CD4-positive, alpha-beta T cell treated with Interleukin-10 for 1 hour (primary cell): ENCODE measurements at regions not wholly inside any gene's neighbourhood (a gene's known extent, or its start where the extent isn't known, plus 50 kb on each side); places are given as distances from the start of the nearest gene placed in this dataset.
"Not testable (repeated sequence)": the region's sequence is repeated elsewhere in the genome, so short reads cannot be mapped to it uniquely, and the experiment has no call there.

Experiments
- DNase-seq: peaks from one replicate; pipeline ENCODE4 v3.0.0-alpha.2; 2020

DNA sequence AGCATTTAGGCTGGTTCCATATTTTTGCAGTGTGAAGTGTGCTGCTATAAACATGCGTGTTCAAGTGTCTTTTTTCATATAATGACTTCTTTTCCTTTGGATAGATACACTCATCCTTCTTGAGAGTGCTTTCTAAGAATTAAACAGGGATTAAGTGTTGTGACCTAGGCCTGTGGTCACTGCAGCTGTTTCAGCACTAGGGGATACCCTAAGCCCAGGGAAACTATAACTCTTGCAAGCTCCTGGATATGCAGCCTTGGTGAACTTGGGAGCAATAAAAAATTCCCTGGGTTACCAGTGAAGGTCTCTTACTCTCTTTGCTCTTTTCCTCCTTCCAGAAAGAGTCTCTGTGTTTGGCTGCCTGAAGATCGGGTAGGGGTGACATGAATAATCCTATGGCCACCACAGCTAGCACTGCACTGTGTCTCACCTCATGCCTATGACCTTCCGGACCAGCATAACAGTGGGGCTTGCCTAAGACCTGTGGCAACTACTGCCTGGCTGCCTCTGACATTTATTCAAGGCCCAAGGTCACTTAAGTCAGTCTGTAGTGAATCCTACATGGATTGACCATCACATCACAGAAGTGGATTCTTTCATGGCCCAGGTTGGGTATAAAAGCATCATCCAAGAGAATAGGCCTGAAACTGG lies 799.7 kb downstream of the DACH1 start:
- DNase-seq: no peak

DNA sequence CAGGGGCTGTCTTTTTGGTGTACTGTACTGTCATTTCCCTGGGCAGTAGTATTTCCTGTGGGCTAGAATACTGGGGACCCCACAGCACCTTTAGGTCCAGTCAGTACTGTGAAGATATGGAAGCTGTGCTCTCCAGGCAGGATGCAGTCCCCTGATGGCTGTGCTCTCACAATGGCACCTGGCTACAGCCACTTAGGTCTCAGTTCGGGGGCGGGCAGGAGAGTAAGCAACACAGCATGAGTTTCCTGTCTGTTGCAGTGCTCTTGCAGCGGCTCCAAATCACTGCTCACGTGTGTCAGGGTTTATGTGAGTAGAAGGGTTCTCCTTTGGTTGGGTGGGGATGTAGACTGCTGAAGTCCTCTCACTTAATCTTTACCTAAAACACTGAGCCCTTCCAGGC lies 810.4 kb downstream of the DACH1 start:
- DNase-seq: no peak

DNA sequence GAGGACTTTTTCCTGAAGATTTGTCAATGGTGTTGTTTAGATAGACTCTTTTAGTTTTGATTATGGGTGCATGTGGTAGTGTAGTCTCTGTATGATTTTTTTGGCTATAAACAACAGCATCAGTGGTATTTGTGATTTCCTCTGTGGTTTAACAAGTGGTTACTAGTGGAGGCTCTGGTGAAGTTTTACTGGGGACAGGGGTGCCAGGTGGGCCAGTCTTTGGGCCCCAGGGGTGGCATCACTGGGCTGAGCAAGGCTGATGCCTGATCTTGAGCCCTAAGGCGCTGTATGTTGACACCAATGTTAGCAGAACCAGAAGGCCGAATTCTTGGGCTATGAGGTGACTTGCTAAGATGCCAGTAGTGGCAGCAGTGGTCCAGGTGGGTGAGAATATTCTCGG lies 811.4 kb downstream of the DACH1 start:
- no peak for DNase-seq

DNA sequence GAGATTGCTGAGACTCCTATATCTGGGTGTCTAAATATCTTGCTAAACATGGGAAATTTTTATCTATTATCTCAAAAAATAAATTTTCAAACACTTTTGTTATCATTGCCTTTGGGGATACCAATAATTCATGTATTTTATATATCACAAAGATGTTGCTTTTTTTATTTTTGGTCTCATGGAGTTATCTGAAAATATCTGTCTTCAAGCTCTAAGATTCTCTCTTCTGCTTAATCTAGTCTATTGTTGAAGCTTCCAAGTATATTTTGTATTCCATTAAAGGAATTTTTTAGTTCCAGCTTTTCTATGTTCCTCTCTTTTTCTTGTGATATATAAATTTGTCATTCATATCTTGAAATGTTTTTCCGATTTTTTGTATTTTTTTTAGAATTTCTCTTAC lies 812.0 kb downstream of the DACH1 start:
- DNase-seq: no peak

DNA sequence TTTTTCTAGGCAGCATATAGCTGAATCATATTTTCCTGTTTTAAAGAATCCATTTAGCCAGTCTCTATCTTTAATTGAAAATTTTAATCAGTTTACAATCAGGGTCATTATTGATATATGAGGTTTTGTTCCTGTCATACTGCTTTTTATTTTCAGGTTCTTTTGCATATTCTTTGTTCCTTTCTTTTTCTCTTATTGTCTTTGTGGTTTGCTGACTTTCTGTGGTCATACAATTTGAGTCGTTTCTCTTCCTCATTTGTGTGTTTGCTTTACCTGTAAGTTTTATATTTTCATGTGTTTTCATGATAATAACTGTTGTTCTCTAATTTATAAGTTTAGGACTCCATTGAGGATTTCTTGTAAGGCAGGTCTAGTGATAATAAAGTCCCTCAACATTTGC lies 812.6 kb downstream of the DACH1 start:
- no peak for DNase-seq

DNA sequence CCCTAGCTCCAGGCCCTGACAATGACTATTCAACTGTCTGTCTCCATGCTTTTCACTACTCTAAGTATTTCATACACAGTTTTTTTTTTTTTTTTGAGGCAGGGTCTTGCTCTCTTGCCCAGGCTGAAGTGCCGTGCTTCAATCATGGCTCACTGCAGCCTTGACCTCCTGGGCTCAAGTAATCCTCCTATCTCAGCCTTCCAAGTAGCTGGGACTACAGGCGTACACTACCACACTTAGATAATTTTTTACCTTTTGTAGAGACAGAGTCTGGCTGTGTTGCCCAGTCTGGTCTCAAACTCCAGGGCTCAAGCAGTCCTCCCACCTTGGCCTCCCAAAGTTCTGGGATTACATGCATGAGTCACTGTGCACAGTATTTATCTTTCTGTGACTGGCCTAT lies 815.4 kb downstream of the DACH1 start:
- no peak for DNase-seq

DNA sequence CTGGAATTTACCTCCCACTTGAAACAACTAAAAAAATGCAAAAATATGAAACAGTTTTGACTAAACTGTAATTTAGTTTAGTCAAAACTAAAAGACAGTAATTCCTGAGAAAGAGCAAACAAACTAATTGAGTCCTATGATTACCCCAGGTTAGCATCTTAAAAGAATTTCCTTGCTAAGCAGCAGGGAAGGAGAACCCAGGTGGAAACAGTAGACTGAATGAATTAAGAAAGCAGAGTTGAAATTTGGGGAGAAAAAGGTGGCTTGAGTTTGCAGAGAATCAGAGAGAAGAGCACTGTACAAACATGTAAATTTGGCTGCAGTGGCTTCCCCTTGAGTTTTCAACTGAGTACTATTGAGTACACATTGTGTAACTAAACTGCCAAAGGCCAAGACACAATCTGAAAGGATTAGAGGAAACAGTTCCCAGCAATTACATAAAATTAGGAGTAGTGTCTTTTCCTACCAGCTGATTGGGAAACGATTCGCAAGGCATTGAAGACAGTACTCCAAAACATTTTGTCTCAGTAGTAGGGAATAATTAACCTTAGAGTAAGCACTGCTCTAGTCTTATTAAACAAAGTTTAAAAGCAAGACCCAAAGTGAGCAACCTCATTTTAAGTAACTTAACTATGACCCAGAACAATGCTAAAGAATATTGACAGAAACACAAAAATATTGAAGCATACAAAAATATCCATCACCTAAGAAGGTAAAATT lies 820.5 kb downstream of the DACH1 start:
- no peak for DNase-seq

DNA sequence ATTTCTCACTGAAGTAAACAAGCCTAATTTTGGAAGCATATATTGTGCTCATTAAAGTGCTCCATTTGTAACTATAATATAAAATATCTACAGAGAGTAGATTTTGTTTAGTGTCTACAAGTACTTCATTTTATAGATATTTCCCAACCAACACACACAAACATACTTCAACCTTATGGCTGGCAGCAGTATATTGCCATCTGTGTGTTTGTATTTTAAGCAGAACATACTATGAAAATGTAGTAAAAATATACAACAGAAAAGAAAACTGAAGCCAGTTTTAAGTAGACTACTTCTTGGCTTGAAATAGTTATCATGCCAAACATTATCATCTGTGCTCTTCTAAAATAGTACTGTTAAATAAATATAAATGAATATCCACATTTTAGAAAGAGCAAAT lies 821.9 kb downstream of the DACH1 start:
- DNase-seq: no peak

DNA sequence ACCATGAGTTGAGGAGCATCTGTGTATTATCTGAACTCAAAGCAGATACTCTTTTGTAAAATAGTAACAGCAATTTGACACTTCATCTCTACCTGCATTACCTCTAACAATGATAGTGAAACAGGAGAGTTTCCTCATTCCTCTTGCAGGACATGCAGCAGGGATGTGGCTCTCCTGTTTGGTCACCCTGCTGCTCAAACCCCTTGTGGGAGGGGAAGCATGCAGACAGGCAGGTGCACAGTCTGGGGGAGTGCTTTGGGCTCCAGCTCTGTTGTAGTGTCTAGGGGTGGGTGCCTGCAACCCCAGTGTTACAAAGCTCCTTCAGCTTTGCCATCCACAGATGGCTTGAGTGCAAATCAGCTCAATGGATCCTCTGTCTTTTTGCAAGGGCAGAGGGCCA lies 827.6 kb downstream of the DACH1 start:
- no peak for DNase-seq

DNA sequence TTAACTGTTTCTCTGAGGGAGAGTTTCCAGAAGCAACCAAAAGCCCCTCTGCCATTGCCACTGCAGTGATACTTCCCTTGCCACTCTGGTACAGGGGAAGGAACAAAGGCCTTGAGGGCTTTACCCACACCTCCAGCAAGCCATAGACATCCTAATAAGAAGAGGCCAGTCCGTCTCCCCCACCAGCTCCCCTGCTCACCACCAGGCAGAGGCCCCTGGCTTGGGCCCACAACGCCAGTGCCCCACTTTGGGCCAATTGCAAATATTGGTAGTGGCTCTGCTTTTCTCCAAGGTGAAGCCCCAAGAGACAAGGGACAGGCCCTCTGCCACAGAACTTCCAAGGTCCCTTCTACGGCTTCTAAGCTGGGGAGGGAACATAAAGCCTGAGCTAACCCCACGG lies 833.0 kb downstream of the DACH1 start:
- DNase-seq: no peak

DNA sequence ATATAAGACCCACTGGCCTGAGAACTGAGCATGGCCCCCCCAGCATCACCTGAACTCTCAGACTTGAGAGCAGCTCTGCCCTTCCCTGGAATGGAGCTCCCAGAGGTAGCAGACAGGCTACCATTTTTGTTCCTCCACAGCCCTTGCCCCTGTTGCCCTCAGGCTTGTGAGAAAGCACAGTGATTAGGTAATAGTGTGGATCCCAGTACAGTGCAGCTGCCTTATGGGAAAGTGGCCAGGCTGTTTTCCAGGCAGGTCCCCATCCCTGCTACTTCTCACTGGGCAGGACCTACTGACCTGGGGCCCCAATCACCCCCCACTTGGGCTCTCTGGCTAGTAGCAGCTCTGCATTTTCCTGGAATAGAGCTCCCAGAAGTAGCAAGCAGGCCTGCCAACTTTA lies 834.0 kb downstream of the DACH1 start:
- no peak for DNase-seq

DNA sequence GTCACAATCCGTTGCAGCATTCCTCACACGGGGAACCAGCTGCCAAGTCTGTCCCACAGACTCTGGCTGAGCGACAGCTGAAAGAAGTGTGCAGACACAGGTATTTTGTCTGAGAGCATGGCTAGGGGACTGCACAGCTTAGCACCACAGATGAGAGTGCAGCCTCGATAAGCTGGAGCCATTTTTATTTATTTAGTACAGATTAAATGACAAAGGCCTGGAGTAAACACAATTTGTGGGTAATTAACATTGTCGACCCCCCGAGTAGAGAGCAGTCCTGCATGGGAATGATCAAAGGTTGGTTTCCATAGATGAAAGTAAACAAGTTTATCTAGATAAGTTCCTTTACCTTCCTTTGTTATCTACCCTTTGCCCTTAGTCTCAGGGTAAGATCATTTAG lies 836.2 kb downstream of the DACH1 start:
- DNase-seq: no peak

DNA sequence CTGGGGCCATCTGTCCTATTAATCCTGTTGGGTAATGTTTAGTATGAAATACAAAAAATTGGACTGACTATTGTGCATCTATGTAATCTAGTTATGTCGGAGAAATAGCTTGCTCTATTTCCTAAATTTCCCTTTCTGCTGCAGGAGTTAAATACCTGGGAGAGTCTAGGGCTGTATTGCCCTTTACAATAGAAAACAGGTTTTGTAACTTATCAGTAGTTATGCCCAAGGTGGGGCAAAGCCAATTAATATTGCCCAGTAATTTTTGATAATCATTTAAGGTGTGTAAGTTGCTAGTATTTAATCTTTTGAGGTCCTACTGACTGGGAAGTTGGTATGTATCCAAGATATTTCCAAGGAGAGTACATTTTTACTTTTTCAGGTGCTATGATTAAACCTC lies 838.1 kb downstream of the DACH1 start:
- DNase-seq: no peak

DNA sequence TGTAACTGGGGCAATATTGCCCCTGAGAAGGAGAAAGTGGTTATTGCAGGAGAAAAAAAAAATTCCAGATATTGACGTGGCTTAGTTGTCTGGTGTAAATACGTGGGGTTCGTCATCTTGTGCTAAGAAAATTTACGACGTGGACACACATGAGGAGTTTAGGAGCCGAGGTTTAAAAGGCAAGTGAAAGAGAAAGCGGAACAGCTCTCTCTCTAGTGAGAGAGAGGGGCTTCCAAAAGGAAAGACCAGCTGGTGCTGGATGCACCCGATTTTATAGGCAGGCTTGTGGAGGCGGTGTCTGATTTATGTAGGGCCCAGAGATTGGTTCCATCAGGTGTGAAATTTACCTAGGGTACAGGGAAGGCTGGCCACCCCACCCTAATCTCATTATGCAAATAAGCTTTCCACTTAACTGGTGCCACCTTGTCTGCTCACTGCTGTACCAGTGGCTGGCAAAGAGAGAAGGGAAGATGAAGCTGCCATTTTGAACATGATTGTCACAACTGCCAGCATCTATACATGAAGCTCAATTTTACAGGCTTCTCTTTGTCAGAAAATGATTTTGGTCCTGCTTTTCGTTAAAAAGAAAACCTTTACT lies 845.1 kb downstream of the DACH1 start:
- no peak for DNase-seq

DNA sequence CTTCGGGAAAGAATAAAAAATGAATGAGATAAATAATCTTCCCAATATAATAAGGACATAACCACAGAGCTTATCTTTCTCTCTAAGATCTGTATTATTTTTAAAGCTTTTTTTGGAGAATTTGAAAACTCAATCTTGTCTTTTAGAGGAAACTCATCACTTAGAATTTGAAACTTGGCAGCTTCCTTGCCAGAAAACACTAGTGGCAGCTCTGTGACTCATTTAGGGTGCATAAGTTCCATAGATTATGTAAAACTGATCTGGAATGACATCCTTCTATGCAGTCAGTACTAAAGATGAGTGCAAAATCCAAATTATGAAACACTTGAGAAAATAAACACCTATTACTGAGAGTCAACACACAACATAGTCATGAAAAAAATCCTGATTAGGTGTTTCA lies 848.0 kb downstream of the DACH1 start:
- no peak for DNase-seq

DNA sequence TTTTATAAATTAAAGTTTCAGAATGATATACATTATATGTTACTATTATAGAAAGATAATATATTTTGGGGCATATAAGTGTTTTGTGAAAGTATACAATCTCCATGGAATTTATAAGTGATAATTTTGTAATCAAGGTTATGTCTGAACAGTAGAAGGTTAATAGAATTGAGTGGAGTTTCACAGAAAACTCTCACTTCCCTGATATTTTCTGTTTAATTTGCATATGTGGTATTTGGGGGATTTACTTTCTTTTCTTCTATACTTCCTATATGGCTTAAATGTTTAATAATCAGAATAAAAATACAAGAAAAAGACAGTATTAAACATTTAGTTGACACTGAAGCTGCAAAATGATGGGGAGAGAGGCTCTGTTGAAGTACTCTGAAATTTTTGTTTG lies 848.5 kb downstream of the DACH1 start:
- no peak for DNase-seq

DNA sequence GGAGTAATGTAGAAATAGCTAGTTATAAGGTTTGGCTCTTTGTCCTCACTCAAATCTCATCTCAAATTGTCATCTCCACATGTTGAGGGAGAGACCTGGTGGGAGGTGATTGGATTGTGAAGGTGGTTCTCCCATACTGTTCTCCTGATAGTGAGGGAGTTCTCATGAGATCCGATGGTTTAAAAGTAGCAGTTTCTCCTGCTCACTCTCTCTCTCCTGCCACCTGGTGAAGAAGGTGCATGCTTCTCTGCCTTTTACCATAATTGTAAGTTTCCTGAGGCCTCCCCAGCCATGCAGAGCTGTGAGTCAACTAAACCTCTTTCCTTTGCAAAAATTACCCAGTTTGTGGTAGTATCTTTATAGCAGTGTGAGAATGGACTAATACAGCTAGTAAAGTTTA lies 849.4 kb downstream of the DACH1 start:
- no peak for DNase-seq

DNA sequence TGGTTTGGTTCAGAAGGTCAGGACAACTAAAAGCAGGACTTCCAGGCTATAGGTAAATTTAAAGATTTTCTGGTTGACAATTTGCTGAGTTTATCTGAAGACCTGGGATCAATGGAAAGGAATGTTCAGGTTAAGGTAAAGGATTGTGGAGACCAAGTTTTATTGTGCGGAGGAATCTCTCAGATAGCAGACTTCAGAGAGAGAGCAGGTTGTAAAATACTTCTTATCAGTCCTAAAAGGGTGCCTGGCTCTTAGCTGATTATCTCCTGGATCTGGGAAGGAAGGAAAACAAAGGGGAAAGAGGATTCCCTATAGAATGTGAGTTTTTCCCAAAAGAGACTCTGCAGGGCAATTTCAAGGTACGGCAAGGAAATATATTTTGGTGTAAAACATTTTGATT lies 851.5 kb downstream of the DACH1 start:
- DNase-seq: no peak

DNA sequence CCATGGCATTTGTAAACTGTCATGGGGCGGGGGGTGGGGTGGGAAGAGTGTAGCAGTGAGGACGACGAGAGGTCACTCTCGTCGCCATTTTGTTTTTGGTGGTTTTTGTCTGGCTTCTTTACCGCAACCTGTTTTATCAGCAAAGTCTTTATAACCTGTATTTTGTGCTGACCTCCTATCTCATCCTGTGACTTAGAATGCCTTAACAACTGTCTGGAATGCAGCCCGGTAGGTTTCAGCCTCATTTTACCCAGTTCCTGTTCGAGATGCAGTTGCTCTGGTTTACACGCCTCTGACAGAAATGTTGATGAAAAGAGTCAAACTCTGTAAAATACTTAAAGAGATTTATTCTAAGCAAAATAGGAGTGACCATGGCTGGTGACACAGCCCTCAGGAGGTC lies 852.0 kb downstream of the DACH1 start:
- DNase-seq: no peak

DNA sequence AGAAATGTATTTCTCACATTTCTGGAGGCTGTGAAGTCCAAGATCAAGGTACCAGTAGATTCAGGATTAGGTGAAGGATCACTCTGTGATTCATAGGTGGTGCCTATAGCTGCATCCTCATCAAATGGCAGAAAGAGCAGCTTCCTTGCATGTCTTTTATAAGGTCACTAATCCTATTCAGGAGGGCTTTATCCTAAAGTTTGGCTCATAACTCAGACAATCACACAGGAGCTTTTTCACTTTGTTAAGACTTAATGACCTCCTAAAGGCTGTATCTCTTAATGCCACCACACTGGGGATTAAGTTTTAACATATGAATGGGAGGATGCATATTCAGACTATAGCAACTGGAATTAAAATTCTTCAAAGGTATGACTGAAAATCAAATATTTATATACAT lies 861.1 kb downstream of the DACH1 start:
- DNase-seq: no peak

DNA sequence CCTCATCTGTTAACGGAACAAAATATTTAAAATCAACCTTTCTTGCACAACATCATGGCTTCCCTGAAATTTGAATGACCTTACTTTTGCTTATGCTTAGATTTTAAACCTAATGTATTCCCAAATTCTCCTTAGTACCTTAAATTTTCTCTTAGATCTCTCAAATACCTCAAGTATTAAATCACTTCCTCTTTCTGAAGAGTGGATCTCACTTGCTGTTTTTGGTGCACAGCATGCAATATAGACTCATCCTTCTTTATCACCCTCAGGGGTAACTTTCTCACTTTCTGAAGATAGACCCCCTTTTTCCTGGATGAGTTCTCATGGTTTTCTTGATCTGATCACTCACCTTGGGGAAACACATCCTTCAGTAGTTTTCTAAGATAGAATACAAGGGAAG lies 871.7 kb downstream of the DACH1 start:
- no peak for DNase-seq

DNA sequence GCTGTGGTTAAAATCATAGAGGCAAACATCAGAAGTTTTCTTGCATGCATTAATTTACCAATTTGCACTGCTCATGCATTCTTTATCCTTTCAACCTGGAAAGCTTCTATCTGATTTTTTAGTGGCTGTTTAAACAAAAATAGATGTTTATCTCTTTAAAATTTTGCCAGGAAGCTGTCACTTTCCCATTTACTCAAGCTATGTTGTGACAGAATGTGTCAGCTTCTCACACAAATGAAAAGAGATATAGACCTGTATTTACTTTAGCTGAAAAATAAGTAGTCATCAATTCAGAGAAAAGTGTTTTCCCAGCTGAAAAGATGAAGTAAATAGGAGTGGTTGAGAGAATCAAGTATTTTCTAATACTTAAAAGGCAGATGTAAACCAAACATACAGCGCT lies 872.8 kb downstream of the DACH1 start:
- DNase-seq: no peak

DNA sequence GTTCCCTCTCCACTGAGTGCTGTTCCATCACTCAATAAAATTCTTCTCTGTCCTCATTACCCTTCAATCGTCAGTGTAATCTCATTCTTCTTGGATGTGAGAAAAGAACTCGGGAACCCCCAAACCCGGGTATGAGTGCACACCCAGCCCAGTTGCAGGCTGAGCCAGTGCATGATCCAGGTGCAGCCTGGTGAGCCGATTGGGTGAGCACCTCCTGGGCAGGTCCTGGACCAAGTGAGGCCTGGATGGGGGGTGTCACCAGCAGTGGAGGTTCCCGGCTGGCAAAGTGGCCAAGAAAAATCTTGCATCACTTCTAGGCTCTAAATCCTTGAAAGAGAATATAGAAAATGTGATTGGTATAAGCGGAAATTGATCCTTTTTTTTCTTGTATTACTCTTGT lies 878.8 kb upstream of the KLHL1 start:
- DNase-seq: no peak

DNA sequence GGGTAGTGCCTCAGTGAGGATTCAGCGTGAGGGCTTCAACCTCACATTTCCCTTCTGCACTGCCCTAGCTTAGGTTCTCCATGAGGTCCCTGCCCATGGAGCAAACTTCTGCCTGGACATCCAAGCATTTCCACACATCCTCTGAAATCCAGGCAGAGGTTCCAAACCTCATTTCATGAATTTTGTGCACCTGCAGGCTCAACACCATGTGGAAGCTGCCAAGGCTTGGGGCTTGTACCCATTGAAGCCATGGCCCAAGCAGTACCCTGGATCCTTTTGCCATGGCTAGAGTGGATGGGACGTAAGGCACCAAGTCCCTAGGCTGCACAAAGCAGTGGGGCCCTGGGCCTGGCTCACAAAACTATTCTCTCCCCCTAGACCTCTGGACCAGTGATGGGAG lies 877.1 kb upstream of the KLHL1 start:
- DNase-seq: no peak

DNA sequence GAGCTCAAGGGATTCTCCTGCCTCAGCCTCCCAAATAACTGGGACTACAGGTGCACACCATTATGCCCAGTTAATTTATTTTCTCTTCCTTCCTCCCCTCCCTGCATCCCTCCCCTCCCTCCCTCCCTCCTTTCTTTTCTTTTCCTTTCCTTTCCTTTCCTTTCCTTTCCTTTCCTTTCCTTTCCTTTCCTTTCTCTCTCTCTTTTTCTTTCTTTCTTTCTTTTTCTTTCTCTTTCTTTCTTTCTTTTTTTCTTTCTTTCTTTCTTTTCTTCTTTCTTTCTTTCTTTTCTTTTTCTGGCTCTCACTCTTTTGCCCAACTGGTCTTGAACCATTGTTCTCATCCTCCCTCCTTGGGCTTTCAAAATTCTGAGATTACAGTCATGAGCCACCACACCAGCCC lies 873.0 kb upstream of the KLHL1 start:
- not testable (repeated sequence) for DNase-seq
